ENCODE measurements at regions not wholly inside any gene's neighbourhood (a gene's known extent, or its start where the extent isn't known, plus 50 kb on each side); places are given as distances from the start of the nearest gene placed in this dataset.

- no peak for ATAC-seq
- TF ChIP-seq GLIS3 (CRISPR knock-in tag; IDR thresholded peaks at IDR 0.05), result no peak
These were observed 327.4 kb downstream of the MN1 start for GRCh38 chr22:27474112-27474571.

GRCh38 chr22:27474711-27475547, 326.6 kb downstream of the MN1 start:
- peak; percentile 27; the same call in 1 of the 2 replicates for TF ChIP-seq ISL1 (CRISPR knock-in tag; IDR thresholded peaks at IDR 0.05)
- TF ChIP-seq ESRRG (CRISPR knock-in tag; IDR thresholded peaks at IDR 0.05), result no peak
- peak; percentile 93 for ATAC-seq

- ATAC-seq, result peak; percentile 31
- TF ChIP-seq ISL1 (CRISPR knock-in tag; IDR thresholded peaks at IDR 0.05) (no peak), CSDC2 (CRISPR knock-in tag; IDR thresholded peaks at IDR 0.05) (no peak), CREB5 (CRISPR knock-in tag; IDR thresholded peaks at IDR 0.05; ENCODE audit: low read depth) (no peak), TOX (CRISPR knock-in tag; IDR thresholded peaks at IDR 0.05; ENCODE audit: borderline replicate concordance) (no peak), SNAI2 (CRISPR knock-in tag; IDR thresholded peaks at IDR 0.05) (no peak), ZNF8 (CRISPR knock-in tag; IDR thresholded peaks at IDR 0.05) (no peak), ZC3H10 (CRISPR knock-in tag; IDR thresholded peaks at IDR 0.05) (no peak), ZFP30 (CRISPR knock-in tag; IDR thresholded peaks at IDR 0.05) (no peak)
These were observed 326.0 kb downstream of the MN1 start for GRCh38 chr22:27475548-27475897.

- ATAC-seq, result no peak
- TF ChIP-seq ESRRG (CRISPR knock-in tag; IDR thresholded peaks at IDR 0.05) (no peak), BACH2 (CRISPR knock-in tag; IDR thresholded peaks at IDR 0.05; ENCODE audit: borderline replicate concordance) (no peak), ZNF8 (CRISPR knock-in tag; IDR thresholded peaks at IDR 0.05) (no peak), ISL1 (CRISPR knock-in tag; IDR thresholded peaks at IDR 0.05) (no peak), TSHZ2 (CRISPR knock-in tag; IDR thresholded peaks at IDR 0.05) (no peak), PPARA (CRISPR knock-in tag; IDR thresholded peaks at IDR 0.05; ENCODE audit: borderline replicate concordance) (no peak), GLIS3 (CRISPR knock-in tag; IDR thresholded peaks at IDR 0.05) (no peak), POU6F1 (CRISPR knock-in tag; IDR thresholded peaks at IDR 0.05; ENCODE audit: borderline replicate concordance, low read depth) (no peak)
These were observed 325.2 kb downstream of the MN1 start for GRCh38 chr22:27476318-27476717.

GRCh38 chr22:27476729-27477128, 324.8 kb downstream of the MN1 start:
- TF ChIP-seq SNAI2 (CRISPR knock-in tag; IDR thresholded peaks at IDR 0.05), result no peak
- TF ChIP-seq ESRRG (CRISPR knock-in tag; IDR thresholded peaks at IDR 0.05), result no peak
- no peak for TF ChIP-seq ZNF70 (CRISPR knock-in tag; IDR thresholded peaks at IDR 0.05)
- TF ChIP-seq OSR1 (CRISPR knock-in tag; IDR thresholded peaks at IDR 0.05), result no peak
- no peak for TF ChIP-seq BACH2 (CRISPR knock-in tag; IDR thresholded peaks at IDR 0.05; ENCODE audit: borderline replicate concordance)
- no peak for TF ChIP-seq ZFP3 (CRISPR knock-in tag; IDR thresholded peaks at IDR 0.05)
- no peak for TF ChIP-seq ISL1 (CRISPR knock-in tag; IDR thresholded peaks at IDR 0.05)
- TF ChIP-seq POU6F1 (CRISPR knock-in tag; IDR thresholded peaks at IDR 0.05; ENCODE audit: borderline replicate concordance, low read depth), result no peak
- no peak for TF ChIP-seq TOX (CRISPR knock-in tag; IDR thresholded peaks at IDR 0.05; ENCODE audit: borderline replicate concordance)
- TF ChIP-seq CREB5 (CRISPR knock-in tag; IDR thresholded peaks at IDR 0.05; ENCODE audit: low read depth), result no peak
- peak; percentile 40 for ATAC-seq
